HG02970 (cell line): ENCODE measurements at regions not wholly inside any gene's neighbourhood (a gene's known extent, or its start where the extent isn't known, plus 50 kb on each side); places are given as distances from the start of the nearest gene placed in this dataset.

Experiments used
- ATAC-seq: cut with Tn5 transposase; IDR thresholded peaks from one replicate; pipeline ENCODE4 v1.9.1; 2021; ENCODE audit warnings: mild to moderate bottlenecking, moderate library complexity, moderate number of reproducible peaks; ENCODE audit not compliant: unreplicated experiment, low FRiP score

- ATAC-seq = no peak
Observed at GRCh38 chr12:25743679-25744215, 190.7 kb upstream of the LMNTD1 start.

- ATAC-seq = no peak
Observed at GRCh38 chr12:25744313-25744712, 191.2 kb upstream of the LMNTD1 start.

GRCh38 chr12:25745281-25745680 is 192.2 kb upstream of the LMNTD1 start:
- no peak for ATAC-seq

- no peak for ATAC-seq
Observed at GRCh38 chr12:25746131-25746530, 193.0 kb upstream of the LMNTD1 start.

GRCh38 chr12:25752710-25753309 is 199.7 kb upstream of the LMNTD1 start:
- ATAC-seq = no peak

DNA sequence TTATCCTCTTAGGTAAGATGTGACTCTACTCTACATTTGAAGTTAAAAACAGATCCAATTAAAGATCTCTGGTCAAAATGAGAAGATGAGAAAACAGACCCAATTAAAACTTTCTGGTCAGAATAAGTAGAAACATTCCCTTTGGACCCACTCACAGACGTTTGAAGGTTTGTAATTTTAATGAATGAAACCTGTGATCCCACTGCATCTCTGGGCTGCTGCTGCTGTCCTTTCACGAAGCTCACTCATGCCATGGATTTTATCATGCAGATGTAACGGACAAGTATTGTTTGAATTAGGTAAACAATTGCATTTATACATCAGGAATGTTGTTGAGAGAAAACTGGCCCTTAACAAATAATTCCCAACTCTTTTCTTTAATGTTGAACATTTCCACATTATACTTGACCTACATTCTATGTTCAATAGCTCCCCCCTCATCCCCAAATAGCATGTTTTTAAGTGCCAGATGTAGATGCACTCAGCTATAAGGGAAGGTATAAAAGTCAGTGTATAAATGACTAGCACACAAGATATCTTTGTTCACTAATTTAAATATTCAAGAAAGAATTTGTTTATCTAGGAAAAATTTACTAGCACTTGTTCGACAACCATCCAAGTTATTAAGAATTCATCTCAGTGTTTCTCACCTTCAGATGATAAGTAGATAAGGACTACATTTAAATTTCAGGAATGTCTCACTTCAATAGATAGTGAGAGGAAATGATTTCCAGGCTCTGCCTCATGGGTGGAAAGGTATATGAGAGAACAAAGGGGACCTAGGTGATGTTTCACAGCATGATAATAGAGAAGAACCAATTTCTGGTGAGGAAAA is 202.3 kb upstream of the LMNTD1 start:
- ATAC-seq = no peak

GRCh38 chr12:25755971-25756260 is 202.6 kb upstream of the RASSF8 start:
- no peak for ATAC-seq

DNA sequence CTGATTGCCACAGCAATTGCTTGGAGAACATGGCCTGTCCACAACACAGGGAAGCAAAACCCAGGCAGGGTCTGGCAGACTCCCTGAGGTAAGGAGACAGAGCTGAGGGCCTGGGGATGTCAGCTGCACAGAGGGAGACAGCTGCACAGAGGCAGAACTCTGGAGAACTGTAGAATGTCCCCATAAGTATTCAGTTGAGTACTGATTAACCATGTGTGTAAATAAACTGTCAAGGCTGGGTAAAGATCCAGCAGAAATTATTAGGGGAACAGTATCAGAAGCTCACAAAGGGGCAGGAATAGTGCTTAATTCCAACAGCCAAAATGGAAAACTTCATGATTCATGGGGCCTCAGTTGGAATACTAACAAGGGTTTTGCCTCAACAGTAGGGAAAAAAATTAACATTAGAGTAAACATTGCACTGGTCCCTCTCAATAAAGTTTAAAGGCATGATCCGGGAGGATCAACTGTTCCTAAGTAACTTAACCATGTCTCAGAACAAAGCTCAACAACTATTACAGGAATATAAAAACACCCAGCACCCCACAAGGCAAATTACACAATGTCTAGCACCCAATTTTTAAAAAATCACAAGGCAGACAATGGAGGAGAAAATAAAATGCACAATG is 201.3 kb upstream of the RASSF8 start:
- ATAC-seq = no peak

GRCh38 chr12:25759752-25760151 is 198.7 kb upstream of the RASSF8 start:
- no peak for ATAC-seq

GRCh38 chr12:25761356-25761755 is 197.1 kb upstream of the RASSF8 start:
- no peak for ATAC-seq

DNA sequence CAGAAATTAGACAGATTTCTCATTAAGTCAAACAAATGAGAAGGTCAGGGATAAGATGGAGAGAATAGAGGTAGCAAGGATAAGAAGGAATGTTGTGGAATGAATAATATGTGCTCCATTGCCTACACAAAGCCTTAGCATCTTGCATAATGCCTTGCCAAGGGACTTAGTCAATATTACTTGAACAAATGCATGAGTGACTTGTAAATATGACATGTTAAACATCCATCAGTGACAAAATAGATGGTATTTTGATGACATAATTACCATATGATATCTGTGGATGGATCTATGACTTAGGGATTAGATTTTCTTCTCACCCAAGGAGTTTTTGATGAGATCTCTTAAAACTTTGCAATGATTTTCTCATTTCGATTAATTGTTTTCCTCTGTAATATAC is 194.1 kb upstream of the RASSF8 start:
- no peak for ATAC-seq

DNA sequence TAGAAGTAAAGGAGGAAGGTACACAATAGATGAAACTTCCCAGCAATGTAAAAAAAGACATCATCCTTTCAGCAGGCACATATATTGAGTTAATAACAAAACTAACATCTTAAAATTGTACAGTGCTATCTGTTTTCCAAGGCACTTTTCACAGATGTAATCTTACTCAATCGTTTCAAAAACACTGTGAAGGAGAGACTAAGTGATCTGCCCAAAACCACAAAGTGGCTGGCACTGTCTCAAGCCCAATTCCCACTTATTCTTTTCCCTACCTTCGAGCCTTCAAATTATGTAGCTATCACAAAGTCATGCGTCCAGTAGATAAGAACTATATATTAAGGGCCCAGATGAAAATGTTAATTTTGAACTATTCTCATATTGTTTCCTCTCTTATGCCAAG is 193.6 kb upstream of the RASSF8 start:
- no peak for ATAC-seq

DNA sequence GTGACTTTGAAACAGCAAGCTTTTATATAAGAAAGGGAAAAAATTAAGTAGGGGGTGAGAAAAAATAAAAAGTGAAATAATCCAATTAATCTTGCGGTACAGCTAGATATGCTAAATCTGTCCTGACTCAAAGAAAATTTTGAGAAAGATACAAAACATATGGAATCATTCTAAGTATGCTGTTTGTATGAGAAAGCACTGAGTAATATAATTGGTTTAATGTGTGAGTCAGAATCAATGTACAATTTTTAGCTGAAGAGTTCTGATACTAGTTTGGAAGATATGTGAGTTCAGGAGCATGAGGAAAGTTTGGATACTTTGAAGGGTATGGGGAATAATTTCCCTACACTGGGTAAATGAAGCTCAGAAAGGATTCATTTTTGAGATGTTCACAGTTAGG is 190.9 kb upstream of the RASSF8 start:
- ATAC-seq = no peak

GRCh38 chr12:25768151-25768550 is 190.3 kb upstream of the RASSF8 start:
- no peak for ATAC-seq

GRCh38 chr12:25769082-25769945 is 189.2 kb upstream of the RASSF8 start:
- no peak for ATAC-seq

GRCh38 chr12:25771041-25771440 is 187.4 kb upstream of the RASSF8 start:
- no peak for ATAC-seq

- ATAC-seq = no peak
Observed at GRCh38 chr12:25771476-25771875, 187.0 kb upstream of the RASSF8 start.

DNA sequence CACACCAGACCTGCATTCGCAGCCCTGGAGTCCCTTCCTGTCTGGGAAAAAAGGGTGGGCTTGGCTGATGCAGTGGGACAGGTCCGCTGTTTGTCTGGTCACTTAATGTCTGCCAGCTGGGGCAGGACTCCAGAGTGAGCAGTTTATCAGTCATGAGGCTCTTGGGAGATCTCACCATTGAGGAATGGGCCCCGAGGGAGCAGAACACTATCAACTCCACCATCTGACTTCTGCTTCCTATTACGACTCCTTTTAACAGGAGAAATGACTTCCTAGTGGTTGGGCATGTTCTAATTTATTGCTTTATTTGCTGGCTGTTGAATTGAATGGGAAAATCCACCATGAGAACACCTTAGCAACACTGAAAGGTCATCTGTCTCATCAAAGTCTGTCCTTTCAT is 182.5 kb upstream of the RASSF8 start:
- ATAC-seq = no peak

- no peak for ATAC-seq
Observed at GRCh38 chr12:25780771-25781170, 177.7 kb upstream of the RASSF8 start.

GRCh38 chr12:25781232-25781631 is 177.2 kb upstream of the RASSF8 start:
- no peak for ATAC-seq

DNA sequence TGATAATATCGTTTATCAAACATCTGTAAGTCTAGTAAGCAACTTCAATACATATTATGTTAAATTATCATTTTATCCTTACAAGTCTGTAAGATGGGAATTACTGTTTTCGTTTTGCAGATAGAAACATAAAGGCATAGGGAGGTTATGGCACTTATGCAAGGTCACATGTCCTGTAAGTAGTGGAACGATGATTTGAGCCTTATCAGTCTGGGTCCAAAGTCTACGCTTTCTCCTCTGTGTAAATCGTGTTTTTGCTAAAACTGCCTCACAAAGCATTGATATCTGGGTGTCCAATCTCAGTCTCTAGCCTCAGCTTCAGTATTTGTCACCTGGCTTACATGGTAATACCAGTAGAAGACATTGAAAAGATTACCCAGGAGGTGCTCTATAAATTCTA is 174.9 kb upstream of the RASSF8 start:
- ATAC-seq = no peak
